Mammary epithelial cell (primary cell): ENCODE measurements at regions not wholly inside any gene's neighbourhood (a gene's known extent, or its start where the extent isn't known, plus 50 kb on each side); places are given as distances from the start of the nearest gene placed in this dataset.

Experiments
- EZH2 ChIP-seq: IDR thresholded peaks from 2 replicates; pipeline ENCODE4 v1.6.1; 2012; ENCODE audit warnings: low read length, inconsistent platforms, borderline replicate concordance
- TF ChIP-seq, protein P1 (sequence below), 2 donors: IDR thresholded peaks in 1 of 2; conservative IDR thresholded peaks in 1 of 2; 2 replicates each; pipeline ENCODE4 v1.5.1; 2011 to 2012; ENCODE audit warnings: inconsistent platforms in 2 of 2, low read length in 2 of 2, mild to moderate bottlenecking in 2 of 2, control low read depth in 1 of 2, low read depth in 1 of 2; ENCODE audit not compliant: insufficient read depth in 1 of 2; ENCODE audit errors: extremely low read depth in 1 of 2

DNA sequence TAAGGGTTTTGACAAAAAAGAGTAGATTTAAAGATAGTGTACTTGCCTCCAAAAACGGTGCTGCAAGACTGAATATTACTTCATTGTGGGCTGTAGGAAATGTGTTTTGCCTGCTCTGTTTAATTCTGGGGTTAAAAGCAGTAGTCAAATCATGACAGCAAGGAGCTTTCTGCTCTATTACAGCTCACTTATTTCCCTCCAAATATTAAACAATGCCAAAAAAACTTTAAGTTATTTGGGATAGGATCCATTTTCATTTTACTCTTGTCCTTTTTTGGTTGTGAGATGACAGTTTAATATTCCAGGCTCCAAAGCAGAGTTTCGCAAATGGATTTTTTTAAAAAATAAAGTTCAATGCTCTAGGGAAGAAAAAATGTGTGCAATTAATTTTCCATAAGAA lies 340.4 kb upstream of the RGMB start:
- TF ChIP-seq, protein P1, sequence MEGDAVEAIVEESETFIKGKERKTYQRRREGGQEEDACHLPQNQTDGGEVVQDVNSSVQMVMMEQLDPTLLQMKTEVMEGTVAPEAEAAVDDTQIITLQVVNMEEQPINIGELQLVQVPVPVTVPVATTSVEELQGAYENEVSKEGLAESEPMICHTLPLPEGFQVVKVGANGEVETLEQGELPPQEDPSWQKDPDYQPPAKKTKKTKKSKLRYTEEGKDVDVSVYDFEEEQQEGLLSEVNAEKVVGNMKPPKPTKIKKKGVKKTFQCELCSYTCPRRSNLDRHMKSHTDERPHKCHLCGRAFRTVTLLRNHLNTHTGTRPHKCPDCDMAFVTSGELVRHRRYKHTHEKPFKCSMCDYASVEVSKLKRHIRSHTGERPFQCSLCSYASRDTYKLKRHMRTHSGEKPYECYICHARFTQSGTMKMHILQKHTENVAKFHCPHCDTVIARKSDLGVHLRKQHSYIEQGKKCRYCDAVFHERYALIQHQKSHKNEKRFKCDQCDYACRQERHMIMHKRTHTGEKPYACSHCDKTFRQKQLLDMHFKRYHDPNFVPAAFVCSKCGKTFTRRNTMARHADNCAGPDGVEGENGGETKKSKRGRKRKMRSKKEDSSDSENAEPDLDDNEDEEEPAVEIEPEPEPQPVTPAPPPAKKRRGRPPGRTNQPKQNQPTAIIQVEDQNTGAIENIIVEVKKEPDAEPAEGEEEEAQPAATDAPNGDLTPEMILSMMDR (conservative IDR thresholded peaks at IDR 0.05 in 1 of 2, IDR thresholded peaks at IDR 0.05 in 1 of 2; ENCODE audit: extremely low read depth in 1 of 2, insufficient read depth in 1 of 2, low read depth in 1 of 2, low read length in 2 of 2), result no peak
- TF ChIP-seq EZH2, result no peak
